ENCODE measurements at regions not wholly inside any gene's neighbourhood (a gene's known extent, or its start where the extent isn't known, plus 50 kb on each side); places are given as distances from the start of the nearest gene placed in this dataset.

DNA sequence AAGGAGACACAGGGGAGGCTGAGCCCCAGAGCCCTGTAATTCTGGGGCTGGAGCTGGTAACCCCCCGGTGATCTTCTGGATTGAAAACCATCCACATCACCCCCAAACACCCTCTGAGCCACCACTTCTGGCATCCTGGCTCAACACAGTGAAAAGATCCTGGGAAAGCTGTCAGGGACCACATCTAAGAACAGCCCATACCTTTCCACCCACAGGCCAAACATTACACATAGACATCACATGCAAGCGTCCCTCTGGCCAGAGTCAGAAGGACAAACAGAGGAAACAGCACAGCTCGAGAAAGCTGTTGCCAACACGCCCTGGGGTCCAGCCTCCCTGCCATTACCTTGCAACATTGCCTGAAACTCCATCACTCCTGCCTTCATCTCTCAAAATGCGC lies 469.5 kb downstream of the SOX6 start:
- TF ChIP-seq, protein P1, sequence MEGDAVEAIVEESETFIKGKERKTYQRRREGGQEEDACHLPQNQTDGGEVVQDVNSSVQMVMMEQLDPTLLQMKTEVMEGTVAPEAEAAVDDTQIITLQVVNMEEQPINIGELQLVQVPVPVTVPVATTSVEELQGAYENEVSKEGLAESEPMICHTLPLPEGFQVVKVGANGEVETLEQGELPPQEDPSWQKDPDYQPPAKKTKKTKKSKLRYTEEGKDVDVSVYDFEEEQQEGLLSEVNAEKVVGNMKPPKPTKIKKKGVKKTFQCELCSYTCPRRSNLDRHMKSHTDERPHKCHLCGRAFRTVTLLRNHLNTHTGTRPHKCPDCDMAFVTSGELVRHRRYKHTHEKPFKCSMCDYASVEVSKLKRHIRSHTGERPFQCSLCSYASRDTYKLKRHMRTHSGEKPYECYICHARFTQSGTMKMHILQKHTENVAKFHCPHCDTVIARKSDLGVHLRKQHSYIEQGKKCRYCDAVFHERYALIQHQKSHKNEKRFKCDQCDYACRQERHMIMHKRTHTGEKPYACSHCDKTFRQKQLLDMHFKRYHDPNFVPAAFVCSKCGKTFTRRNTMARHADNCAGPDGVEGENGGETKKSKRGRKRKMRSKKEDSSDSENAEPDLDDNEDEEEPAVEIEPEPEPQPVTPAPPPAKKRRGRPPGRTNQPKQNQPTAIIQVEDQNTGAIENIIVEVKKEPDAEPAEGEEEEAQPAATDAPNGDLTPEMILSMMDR (IDR thresholded peaks at IDR 0.05): no peak
- TF ChIP-seq POLR2A (IDR thresholded peaks at IDR 0.05) (no peak), POLR2AphosphoS5 (IDR thresholded peaks at IDR 0.05) (no peak)
